HUES6 (cell line): ENCODE measurements at regions not wholly inside any gene's neighbourhood (a gene's known extent, or its start where the extent isn't known, plus 50 kb on each side); places are given as distances from the start of the nearest gene placed in this dataset.

Experiments
- H3K27ac ChIP-seq: 2 replicates; pipeline ENCODE4 v1.7.0; 2013; ENCODE audit warnings: low read depth, mild to moderate bottlenecking, low read length, inconsistent platforms
- H3K27me3 ChIP-seq: 2 replicates; pipeline ENCODE4 v1.6.1; 2013; ENCODE audit warnings: low read length; ENCODE audit not compliant: control insufficient read depth, insufficient read depth
- H3K36me3 ChIP-seq: 2 replicates; pipeline ENCODE4 v1.6.1; 2013; ENCODE audit warnings: low read length; ENCODE audit not compliant: control insufficient read depth, insufficient read depth
- H3K4me1 ChIP-seq: 2 replicates; pipeline ENCODE4 v1.6.1; 2013; ENCODE audit warnings: low read length; ENCODE audit not compliant: control insufficient read depth, insufficient read depth
- H3K4me3 ChIP-seq: 2 replicates; pipeline ENCODE4 v1.5.1; 2013; ENCODE audit warnings: low read depth, low read length
- H3K9ac ChIP-seq: one replicate; pipeline ENCODE4 v1.6.1; 2013; ENCODE audit warnings: mild to moderate bottlenecking, low read length
- H3K9me3 ChIP-seq: 2 replicates; pipeline ENCODE4 v1.6.1; 2013; ENCODE audit warnings: low read depth, low read length; ENCODE audit not compliant: control insufficient read depth, insufficient read depth

DNA sequence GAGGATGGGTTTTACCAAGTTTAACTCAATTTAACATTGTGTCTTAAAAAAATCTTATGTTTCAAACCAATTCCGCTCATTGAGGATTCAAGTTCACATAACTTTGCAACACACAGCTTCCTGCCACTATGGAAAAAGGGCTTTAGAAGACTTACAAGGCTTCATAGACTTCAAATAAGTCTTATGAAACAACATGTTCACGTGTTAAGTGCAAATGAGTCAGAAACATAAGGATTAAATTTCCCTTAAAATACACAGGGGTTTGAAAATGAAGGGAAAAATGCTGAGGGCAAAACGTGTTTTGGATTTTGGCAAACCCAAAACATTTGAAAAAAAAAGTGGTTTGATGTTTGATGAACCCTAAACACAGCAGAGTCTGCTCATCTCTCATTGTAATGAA lies 364.8 kb downstream of the BMP4 start:
- no peak overlapping the region for H3K9ac ChIP-seq
- no peaks in the 10 kb centered on the region for H3K4me1 ChIP-seq
- no peaks in the 10 kb centered on the region for H3K27me3 ChIP-seq
- no peaks in the 10 kb centered on the region for H3K36me3 ChIP-seq
- H3K27ac ChIP-seq: no peak overlapping the region
- no peak overlapping the region for H3K4me3 ChIP-seq
- peaks cover 5% of the 10 kb centered on the region; the same call in 1 of the 2 replicates for H3K9me3 ChIP-seq

DNA sequence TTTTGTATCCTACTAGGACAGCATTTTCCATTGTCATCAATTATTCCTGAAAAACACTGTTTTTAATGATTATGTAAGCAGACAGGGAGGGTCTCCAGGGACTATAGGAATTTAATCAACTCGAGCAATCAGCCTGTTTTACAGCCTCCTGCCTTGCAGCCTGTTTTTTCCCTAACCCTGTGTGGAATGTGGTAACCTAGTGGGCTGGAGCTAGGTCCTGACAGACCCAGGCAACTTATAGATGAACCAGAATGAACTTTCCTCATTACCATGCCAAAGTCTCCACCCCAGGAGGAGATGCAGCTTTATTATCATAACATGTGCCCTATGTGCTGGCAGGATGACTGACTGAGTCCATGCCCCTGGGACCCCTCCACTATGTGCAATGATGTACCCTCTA lies 375.1 kb downstream of the BMP4 start:
- Histone ChIP-seq H3K4me1 (peaks cover 9% of the 10 kb centered on the region; the same call in 1 of the 2 replicates), H3K36me3 (no peaks in the 10 kb centered on the region), H3K9ac (no peak overlapping the region), H3K27ac (no peak overlapping the region), H3K4me3 (no peak overlapping the region), H3K9me3 (peaks cover 11% of the 10 kb centered on the region), H3K27me3 (no peaks in the 10 kb centered on the region)

DNA sequence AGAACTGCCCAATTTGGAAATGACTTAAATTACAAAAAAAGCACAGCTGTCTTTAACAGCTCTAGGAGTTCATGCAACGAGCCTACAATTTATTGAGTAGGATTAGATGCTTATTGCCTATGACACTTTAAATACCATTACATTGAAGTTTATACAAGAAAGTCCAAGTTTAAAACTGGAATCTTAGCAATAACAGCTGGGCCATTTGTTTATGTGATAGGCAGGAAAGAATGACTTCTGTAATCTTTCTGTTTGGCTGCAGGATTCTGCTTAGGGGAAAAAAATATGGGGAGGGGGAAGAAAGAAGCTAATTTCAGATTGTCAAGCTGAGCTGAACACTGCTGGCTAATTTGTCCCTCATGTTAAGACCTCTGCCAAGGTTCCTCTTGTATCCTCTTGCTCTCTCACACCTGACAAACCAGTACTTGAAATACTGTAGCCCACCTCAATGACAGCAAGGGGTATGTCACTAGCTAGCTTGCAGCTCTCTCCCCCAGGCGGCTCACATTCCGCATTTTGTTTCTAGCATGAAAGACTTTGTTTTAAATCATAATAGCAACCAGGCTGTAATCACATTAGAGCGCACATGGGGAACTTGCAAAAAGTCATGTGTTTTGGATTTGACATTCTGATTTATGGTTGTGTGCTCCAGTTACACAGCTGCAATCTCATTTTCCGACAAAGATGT lies 384.8 kb downstream of the BMP4 start:
- no peaks in the 10 kb centered on the region for H3K27me3 ChIP-seq
- H3K4me1 ChIP-seq: peaks cover 19% of the 10 kb centered on the region
- no peak overlapping the region for H3K27ac ChIP-seq
- peaks cover 26% of the 10 kb centered on the region for H3K9me3 ChIP-seq
- no peak overlapping the region for H3K9ac ChIP-seq
- no peak overlapping the region for H3K4me3 ChIP-seq
- H3K36me3 ChIP-seq: no peaks in the 10 kb centered on the region

DNA sequence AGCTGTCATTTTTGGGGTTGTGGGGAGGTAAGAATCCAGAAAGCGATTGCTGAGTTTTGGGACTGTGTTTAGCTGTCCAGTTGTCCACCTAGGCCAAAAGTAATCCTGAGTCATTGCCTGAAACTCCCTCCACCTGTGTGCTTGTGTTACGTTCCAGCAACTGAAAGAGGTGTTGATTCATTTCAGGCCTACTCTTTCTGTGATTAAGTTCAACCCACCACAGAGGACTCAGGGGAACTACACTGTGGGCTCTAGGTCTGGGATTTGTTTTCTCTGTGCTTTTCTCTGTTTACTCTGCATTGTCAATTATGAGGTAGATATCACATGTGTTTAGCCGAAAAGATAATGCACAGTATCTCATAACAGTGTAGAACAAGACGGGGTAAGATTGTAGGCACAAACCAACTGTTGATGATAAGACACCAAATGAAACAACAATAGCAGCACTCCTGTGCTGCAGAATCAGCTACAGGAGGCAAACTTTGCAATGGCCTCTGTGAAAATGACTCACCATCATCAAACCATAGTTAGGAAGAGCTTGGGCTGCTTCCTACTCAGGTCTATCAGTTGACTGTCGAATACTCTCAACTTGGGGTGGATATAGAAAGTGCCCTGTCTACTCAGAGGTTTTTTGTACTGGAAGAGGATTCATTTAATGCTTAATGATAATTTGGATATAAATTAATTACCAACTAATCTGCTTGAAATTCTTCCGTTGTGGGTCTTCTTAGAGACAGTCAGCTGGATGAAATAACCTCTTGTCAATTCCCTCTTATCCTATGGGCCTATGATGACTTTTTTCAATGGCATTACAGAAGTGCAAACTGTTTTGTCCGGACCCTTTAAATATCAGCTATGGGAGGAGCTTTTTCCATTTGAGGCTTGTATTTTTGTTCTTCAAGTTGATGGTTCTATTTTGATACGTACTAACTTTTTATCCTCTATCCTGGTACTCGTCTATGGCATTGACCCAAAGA lies 385.9 kb downstream of the BMP4 start:
- H3K36me3 ChIP-seq: no peaks in the 10 kb centered on the region
- peaks cover 19% of the 10 kb centered on the region for H3K4me1 ChIP-seq
- no peak overlapping the region for H3K4me3 ChIP-seq
- H3K27me3 ChIP-seq: no peaks in the 10 kb centered on the region
- H3K27ac ChIP-seq: no peak overlapping the region
- H3K9ac ChIP-seq: no peak overlapping the region
- peaks cover 15% of the 10 kb centered on the region for H3K9me3 ChIP-seq

GRCh38 chr14:53569446-53569845 lies 387.2 kb downstream of the BMP4 start:
- Histone ChIP-seq H3K4me1 (peaks cover 19% of the 10 kb centered on the region), H3K9me3 (peaks cover 9% of the 10 kb centered on the region; the same call in 1 of the 2 replicates), H3K36me3 (no peaks in the 10 kb centered on the region), H3K27ac (no peak overlapping the region), H3K4me3 (no peak overlapping the region), H3K9ac (no peak overlapping the region), H3K27me3 (no peaks in the 10 kb centered on the region)

GRCh38 chr14:53567236-53567780 lies 389.3 kb downstream of the BMP4 start:
- peaks cover 19% of the 10 kb centered on the region for H3K4me1 ChIP-seq
- H3K4me3 ChIP-seq: no peak overlapping the region
- H3K9ac ChIP-seq: no peak overlapping the region
- no peak overlapping the region for H3K27ac ChIP-seq
- peaks cover 16% of the 10 kb centered on the region; the same call in 1 of the 2 replicates for H3K9me3 ChIP-seq
- no peaks in the 10 kb centered on the region for H3K36me3 ChIP-seq
- no peaks in the 10 kb centered on the region for H3K27me3 ChIP-seq

DNA sequence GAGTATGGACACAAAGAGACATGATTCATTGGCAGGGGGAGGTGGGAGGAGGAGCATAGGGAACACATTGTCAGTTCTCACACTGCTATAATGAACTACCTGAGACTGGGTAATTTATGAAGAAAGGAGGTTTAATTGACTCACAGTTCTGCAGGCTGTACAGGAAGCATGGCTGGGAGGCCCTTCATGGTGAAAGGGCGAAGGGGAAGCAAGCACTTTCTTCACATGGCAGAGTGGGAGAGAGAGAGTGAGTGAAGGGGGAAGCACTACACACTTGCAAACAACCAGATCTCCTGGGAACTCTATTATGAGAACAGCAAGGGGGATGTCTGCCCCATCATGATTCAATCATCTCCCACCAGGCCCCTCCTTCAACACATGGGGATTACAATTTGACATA lies 391.8 kb downstream of the BMP4 start:
- Histone ChIP-seq H3K36me3 (no peaks in the 10 kb centered on the region), H3K27ac (no peak overlapping the region), H3K9me3 (peaks cover 16% of the 10 kb centered on the region; the same call in 1 of the 2 replicates), H3K4me3 (no peak overlapping the region), H3K27me3 (no peaks in the 10 kb centered on the region), H3K4me1 (peaks cover 7% of the 10 kb centered on the region), H3K9ac (no peak overlapping the region)

DNA sequence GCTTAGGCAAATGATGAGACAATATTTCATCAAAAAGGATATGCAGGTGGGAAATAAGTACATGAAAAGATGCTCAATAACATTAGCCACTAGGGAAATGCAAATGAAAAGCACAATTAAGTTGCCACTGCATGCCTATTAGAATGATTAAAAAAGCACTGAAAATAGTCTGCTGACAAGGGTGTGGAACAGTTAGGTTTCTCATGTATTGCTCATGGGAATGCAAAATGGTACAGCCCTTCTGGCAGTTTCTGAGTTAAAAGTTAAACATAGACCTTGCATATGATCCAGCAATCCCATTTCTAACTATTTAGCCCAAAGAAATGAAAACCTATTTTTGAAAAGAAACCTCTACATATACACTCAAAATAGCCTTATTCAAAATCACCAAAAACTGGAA lies 393.0 kb downstream of the BMP4 start:
- Histone ChIP-seq H3K27ac (no peak overlapping the region), H3K9me3 (peaks cover 16% of the 10 kb centered on the region; the same call in 1 of the 2 replicates), H3K4me3 (no peak overlapping the region), H3K4me1 (peaks cover 7% of the 10 kb centered on the region), H3K9ac (no peak overlapping the region), H3K27me3 (no peaks in the 10 kb centered on the region), H3K36me3 (no peaks in the 10 kb centered on the region)

DNA sequence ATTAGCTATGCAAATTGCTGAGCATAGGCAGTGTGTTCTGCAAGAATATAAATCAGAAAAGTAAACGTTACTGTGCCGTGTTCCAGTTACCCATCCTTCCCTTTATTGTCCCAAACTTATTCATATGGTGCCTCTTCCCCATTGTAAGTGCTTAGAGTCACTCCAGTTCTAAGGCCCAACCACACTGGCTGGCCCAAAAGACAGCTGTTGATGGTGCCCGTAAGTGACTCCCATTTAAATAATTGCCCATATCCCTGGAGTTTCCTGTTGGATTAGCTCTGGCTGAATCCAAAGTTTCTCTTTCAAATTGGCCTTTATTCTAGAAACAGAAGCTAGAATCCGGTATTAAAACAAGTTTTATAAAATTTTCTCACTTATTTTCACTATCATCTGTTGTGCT lies 400.1 kb upstream of the DDHD1 start:
- no peak overlapping the region for H3K9ac ChIP-seq
- H3K4me3 ChIP-seq: no peak overlapping the region
- H3K9me3 ChIP-seq: no peaks in the 10 kb centered on the region
- H3K27me3 ChIP-seq: no peaks in the 10 kb centered on the region
- H3K36me3 ChIP-seq: no peaks in the 10 kb centered on the region
- H3K4me1 ChIP-seq: no peaks in the 10 kb centered on the region
- H3K27ac ChIP-seq: no peak overlapping the region

DNA sequence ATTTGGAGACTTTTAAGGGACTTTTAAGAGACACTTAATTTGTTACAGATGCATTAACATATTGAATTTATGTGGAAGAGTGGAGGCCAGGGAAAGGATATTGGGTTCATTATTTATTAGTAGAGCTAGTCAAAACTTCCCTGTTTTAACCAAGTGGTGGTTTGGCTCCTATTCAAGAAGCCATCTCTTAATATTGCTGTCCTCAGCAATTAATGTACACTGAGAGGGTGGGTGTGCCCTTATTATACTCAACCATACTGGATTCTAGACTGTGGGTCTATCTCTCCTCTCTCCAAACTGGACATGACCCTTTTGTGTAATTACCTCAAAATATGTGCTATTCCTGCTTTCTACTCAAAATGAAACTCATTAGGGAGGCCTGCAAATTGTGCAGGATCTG lies 398.7 kb upstream of the DDHD1 start:
- Histone ChIP-seq H3K27me3 (no peaks in the 10 kb centered on the region), H3K9ac (no peak overlapping the region), H3K4me1 (no peaks in the 10 kb centered on the region), H3K9me3 (no peaks in the 10 kb centered on the region), H3K4me3 (no peak overlapping the region), H3K36me3 (no peaks in the 10 kb centered on the region), H3K27ac (no peak overlapping the region)

DNA sequence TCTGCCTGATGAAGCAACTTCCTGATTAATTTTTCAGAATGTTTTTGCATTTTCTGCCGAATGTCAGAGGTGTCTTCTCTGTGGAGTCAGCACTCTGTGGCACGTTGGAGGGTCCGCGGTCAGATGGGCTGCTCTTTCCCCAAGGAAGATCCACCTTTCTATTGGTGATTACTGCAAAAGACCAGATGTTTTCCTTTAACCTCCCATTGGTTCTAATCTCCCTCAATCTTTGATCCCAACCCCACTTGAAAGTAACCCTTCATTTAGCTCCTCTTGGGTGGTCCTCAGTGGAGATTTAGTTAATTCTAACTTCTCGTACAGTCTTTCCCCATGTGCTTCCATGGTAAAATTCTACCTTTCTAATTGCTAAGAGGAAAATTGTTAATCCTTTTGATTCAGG lies 397.7 kb upstream of the DDHD1 start:
- H3K9ac ChIP-seq: no peak overlapping the region
- H3K4me3 ChIP-seq: no peak overlapping the region
- no peak overlapping the region; the same call in 1 of the 2 replicates for H3K27ac ChIP-seq

More for the DNA sequence above, 397.7 kb upstream of the DDHD1 start:
- Histone ChIP-seq H3K9me3 (no peaks in the 10 kb centered on the region), H3K36me3 (no peaks in the 10 kb centered on the region), H3K27me3 (no peaks in the 10 kb centered on the region), H3K4me1 (no peaks in the 10 kb centered on the region)
